H1 (cell line): ENCODE measurements at regions not wholly inside any gene's neighbourhood (a gene's known extent, or its start where the extent isn't known, plus 50 kb on each side); places are given as distances from the start of the nearest gene placed in this dataset.

ENCODE experiments used
- ATF2 ChIP-seq: IDR thresholded peaks from 2 replicates; pipeline ENCODE4 v1.6.1; 2012; ENCODE audit warnings: low read length, inconsistent platforms
- CTCF ChIP-seq, 3 experiments: IDR thresholded peaks; 1 replicate in 2 of 3; 2 replicates in 1 of 3; pipeline versions ENCODE4 v1.5.1 to v1.6.1; 2011; ENCODE audit warnings: low read length in 3 of 3, mild to moderate bottlenecking in 3 of 3, inconsistent platforms in 2 of 3, low read depth in 1 of 3, moderate library complexity in 1 of 3; ENCODE audit not compliant: insufficient read depth in 1 of 3; ENCODE audit errors: control extremely low read depth in 1 of 3
- GTF2F1 ChIP-seq: IDR thresholded peaks from 2 replicates; pipeline ENCODE4 v1.6.1; 2012; ENCODE audit warnings: low read depth, low read length, improper control_type of control experiment, borderline replicate concordance
- HDAC6 ChIP-seq: IDR thresholded peaks from one replicate; pipeline ENCODE4 v1.7.1; 2012; ENCODE audit warnings: low read depth, mild to moderate bottlenecking, inconsistent platforms, low read length, moderate library complexity
- POLR2A ChIP-seq, 2 experiments: IDR thresholded peaks; 1 replicate in 1 of 2; 2 replicates in 1 of 2; pipeline ENCODE4 v1.6.1; 2011; ENCODE audit warnings: low read depth in 2 of 2, low read length in 2 of 2, mild to moderate bottlenecking in 2 of 2; ENCODE audit errors: control extremely low read depth in 1 of 2
- RNF2 ChIP-seq: fragments of 200-900, 300-1000 bp; sonication (generic); IDR thresholded peaks from 2 replicates; pipeline ENCODE4 v1.7.1; 2016; ENCODE audit warnings: borderline replicate concordance, low read depth, mild to moderate bottlenecking, antibody characterized with exemption, low read length; ENCODE audit not compliant: poor library complexity, severe bottlenecking; ENCODE audit errors: missing control alignments
- SP2 ChIP-seq: IDR thresholded peaks from 2 replicates; pipeline ENCODE4 v1.6.1; 2012; ENCODE audit warnings: mild to moderate bottlenecking, low read length, inconsistent platforms

- TF ChIP-seq POLR2A (IDR thresholded peaks at IDR 0.05; ENCODE audit: control extremely low read depth in 1 of 2, low read depth in 2 of 2, low read length in 2 of 2) (no peak), SP2 (no peak), ATF2 (no peak), CTCF (IDR thresholded peaks at IDR 0.05; ENCODE audit: control extremely low read depth in 1 of 3, insufficient read depth in 1 of 3, low read depth in 1 of 3, low read length in 3 of 3) (no peak), GTF2F1 (no peak), RNF2 (no peak), HDAC6 (no peak)
Measured at GRCh38 chr2:226135861-226136548, 663.6 kb downstream of the IRS1 start.
